ENCODE measurements at regions not wholly inside any gene's neighbourhood (a gene's known extent, or its start where the extent isn't known, plus 50 kb on each side); places are given as distances from the start of the nearest gene placed in this dataset.
"Not testable (repeated sequence)": the region's sequence is repeated elsewhere in the genome, so short reads cannot be mapped to it uniquely, and the experiment has no call there.

DNA sequence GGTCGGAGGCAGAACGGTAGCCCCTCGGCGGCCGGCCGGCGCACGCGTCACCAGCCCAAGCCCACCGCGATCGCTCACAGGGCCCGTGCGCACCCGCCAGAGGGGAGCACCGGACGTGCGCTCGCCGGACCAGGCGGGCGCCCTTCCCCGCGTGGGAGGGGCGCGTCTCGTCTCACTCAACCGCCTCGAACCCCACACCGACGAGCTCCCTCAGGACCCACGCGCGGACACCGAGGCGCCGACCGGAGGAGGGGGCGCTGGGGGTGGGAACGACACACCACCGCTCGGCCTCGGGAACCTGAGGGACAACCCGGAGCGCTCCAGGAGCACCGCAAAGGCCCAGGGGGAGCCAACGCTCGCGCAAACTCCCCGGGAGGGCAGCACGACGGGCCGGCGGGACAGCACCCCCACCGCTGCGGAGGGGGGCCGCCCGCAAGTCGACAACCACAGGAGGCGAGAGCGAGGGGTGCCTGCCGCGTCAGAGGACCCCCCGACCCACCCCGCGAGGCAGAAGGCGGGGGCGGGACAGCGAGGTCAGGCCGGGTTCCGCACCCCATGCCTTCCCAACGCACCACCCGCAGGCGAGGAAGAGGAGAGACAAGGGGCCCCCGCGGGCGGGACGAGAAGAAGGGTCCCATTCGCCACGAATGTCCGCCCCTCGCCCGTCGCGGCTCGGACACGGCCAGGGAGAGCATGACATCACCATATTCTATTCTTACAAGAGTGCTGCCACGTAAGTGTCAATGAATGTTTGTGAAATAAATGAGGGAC, 512.7 kb upstream of the ZNF337 start (continued):
- TF ChIP-seq, protein P1, sequence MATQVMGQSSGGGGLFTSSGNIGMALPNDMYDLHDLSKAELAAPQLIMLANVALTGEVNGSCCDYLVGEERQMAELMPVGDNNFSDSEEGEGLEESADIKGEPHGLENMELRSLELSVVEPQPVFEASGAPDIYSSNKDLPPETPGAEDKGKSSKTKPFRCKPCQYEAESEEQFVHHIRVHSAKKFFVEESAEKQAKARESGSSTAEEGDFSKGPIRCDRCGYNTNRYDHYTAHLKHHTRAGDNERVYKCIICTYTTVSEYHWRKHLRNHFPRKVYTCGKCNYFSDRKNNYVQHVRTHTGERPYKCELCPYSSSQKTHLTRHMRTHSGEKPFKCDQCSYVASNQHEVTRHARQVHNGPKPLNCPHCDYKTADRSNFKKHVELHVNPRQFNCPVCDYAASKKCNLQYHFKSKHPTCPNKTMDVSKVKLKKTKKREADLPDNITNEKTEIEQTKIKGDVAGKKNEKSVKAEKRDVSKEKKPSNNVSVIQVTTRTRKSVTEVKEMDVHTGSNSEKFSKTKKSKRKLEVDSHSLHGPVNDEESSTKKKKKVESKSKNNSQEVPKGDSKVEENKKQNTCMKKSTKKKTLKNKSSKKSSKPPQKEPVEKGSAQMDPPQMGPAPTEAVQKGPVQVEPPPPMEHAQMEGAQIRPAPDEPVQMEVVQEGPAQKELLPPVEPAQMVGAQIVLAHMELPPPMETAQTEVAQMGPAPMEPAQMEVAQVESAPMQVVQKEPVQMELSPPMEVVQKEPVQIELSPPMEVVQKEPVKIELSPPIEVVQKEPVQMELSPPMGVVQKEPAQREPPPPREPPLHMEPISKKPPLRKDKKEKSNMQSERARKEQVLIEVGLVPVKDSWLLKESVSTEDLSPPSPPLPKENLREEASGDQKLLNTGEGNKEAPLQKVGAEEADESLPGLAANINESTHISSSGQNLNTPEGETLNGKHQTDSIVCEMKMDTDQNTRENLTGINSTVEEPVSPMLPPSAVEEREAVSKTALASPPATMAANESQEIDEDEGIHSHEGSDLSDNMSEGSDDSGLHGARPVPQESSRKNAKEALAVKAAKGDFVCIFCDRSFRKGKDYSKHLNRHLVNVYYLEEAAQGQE (IDR thresholded peaks at IDR 0.05), result no peak
- TF ChIP-seq JUND (IDR thresholded peaks at IDR 0.05), result no peak
- TF ChIP-seq GABPA (IDR thresholded peaks at IDR 0.05 in 1 of 2, conservative IDR thresholded peaks at IDR 0.05 in 1 of 2), result no peak
- TF ChIP-seq TAF1 (conservative IDR thresholded peaks at IDR 0.05), result no peak

- Histone ChIP-seq H3K27ac (ENCODE audit: low read depth in 1 of 2, low read length in 2 of 2) (no peak overlapping the region), H3K9ac (ENCODE audit: low read depth in 1 of 2, low read length in 2 of 2) (no peak overlapping the region), H3K9me3 (ENCODE audit: control insufficient read depth in 4 of 4, low read length in 3 of 4) (peaks cover 0 to 6% (median 0%) of the 10 kb centered on the region in 4 donors), H3K36me3 (ENCODE audit: control insufficient read depth in 4 of 4, insufficient read depth in 3 of 4, low read depth in 1 of 4, low read length in 3 of 4) (no peaks in the 10 kb centered on the region), H3K4me1 (ENCODE audit: control insufficient read depth in 4 of 4, insufficient read depth in 4 of 4, low read length in 3 of 4) (peaks cover 0 to 9% (median 1%) of the 10 kb centered on the region in 4 donors), H3K4me3 (ENCODE audit: low read depth in 1 of 3, low read length in 3 of 3) (peak overlapping the region in 1 of 3 donors; percentile 28), H3K27me3 (ENCODE audit: control insufficient read depth in 4 of 4, insufficient read depth in 4 of 4, low read length in 3 of 4) (peaks cover 0 to 11% (median 6%) of the 10 kb centered on the region in 4 donors)
- TF ChIP-seq, protein P1 (IDR thresholded peaks at IDR 0.05), result no peak
- no peak for TF ChIP-seq RAD21 (IDR thresholded peaks at IDR 0.05)
- no peak for TF ChIP-seq YY1 (IDR thresholded peaks at IDR 0.05)
- no peak for TF ChIP-seq HNF4A (conservative IDR thresholded peaks at IDR 0.05)
- TF ChIP-seq GABPA (IDR thresholded peaks at IDR 0.05 in 1 of 2, conservative IDR thresholded peaks at IDR 0.05 in 1 of 2), result no peak
- DNase-seq (ENCODE audit: low spot score), result no peak
- WGBS, result 14% methylated on average over 91 of the region's 91 CpGs
Measured at GRCh38 chr20:26208296-26209091, 511.8 kb upstream of the ZNF337 start.

DNA sequence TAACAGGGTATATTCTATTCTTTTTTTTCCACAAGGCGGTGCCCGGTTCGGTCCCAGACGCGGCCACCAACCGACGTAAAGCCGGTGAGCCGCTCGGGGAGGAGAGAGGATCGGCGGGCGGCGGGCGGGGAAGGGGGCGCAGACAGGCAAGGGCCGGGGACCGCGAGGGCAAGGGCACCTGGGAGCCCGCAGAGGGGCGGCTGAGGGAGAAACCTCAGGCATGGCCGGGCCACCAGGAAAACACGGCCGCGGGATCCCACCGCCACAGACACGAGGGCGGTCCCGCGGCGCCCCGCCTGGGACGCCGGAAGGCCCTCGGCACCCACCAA, 511.3 kb upstream of the ZNF337 start:
- not testable (repeated sequence) for H3K36me3 ChIP-seq (ENCODE audit: control insufficient read depth in 4 of 4, insufficient read depth in 3 of 4, low read depth in 1 of 4, low read length in 3 of 4); H3K9me3 ChIP-seq (ENCODE audit: control insufficient read depth in 4 of 4, low read length in 3 of 4); H3K4me1 ChIP-seq (ENCODE audit: control insufficient read depth in 4 of 4, insufficient read depth in 4 of 4, low read length in 3 of 4); H3K27ac ChIP-seq (ENCODE audit: low read depth in 1 of 2, low read length in 2 of 2); DNase-seq (ENCODE audit: low spot score); H3K9ac ChIP-seq (ENCODE audit: low read depth in 1 of 2, low read length in 2 of 2)
- H3K4me3 ChIP-seq (ENCODE audit: low read depth in 1 of 3, low read length in 3 of 3), result peak overlapping the region in 1 of 3 donors; percentile 28
- 6% methylated on average over 35 of the region's 35 CpGs for whole genome bisulfite sequencing
- peaks cover 0 to 11% (median 6%) of the 10 kb centered on the region in 4 donors for H3K27me3 ChIP-seq (ENCODE audit: control insufficient read depth in 4 of 4, insufficient read depth in 4 of 4, low read length in 3 of 4)
